NCI-H524 treated with DMSO at 0.1 percent for 48 hours (cell line): ENCODE measurements at regions not wholly inside any gene's neighbourhood (a gene's known extent, or its start where the extent isn't known, plus 50 kb on each side); places are given as distances from the start of the nearest gene placed in this dataset.

ENCODE experiments used
- DNase-seq: peaks from one replicate; lab custom pipeline; 2025; lab: John Stamatoyannopoulos, UW

- no peak for DNase-seq
These were observed 65.7 kb downstream of the TMEM18 start for GRCh38 chr2:611519-611918.

- no peak for DNase-seq
These were observed 66.7 kb downstream of the TMEM18 start for GRCh38 chr2:610491-610890.

- DNase-seq = no peak
These were observed 67.3 kb downstream of the TMEM18 start for GRCh38 chr2:609881-610280.

- no peak for DNase-seq
These were observed 67.8 kb downstream of the TMEM18 start for GRCh38 chr2:609449-609848.

- DNase-seq = no peak
These were observed 68.5 kb downstream of the TMEM18 start for GRCh38 chr2:608711-609110.

- no peak for DNase-seq
These were observed 68.9 kb downstream of the TMEM18 start for GRCh38 chr2:608297-608696.

- DNase-seq = no peak
These were observed 69.5 kb downstream of the TMEM18 start for GRCh38 chr2:607709-608108.

GRCh38 chr2:607172-607571 lies 70.0 kb downstream of the TMEM18 start:
- DNase-seq = no peak

- DNase-seq = no peak
These were observed 71.3 kb downstream of the TMEM18 start for GRCh38 chr2:605674-606608.

GRCh38 chr2:604854-605524 lies 72.2 kb downstream of the TMEM18 start:
- no peak for DNase-seq

- no peak for DNase-seq
These were observed 72.8 kb downstream of the TMEM18 start for GRCh38 chr2:604385-604784.

GRCh38 chr2:603869-604268 lies 73.3 kb downstream of the TMEM18 start:
- DNase-seq = no peak

- DNase-seq = no peak
These were observed 73.8 kb downstream of the TMEM18 start for GRCh38 chr2:603427-603826.

GRCh38 chr2:602571-603359 lies 74.4 kb downstream of the TMEM18 start:
- no peak for DNase-seq

GRCh38 chr2:601806-602455 lies 75.3 kb downstream of the TMEM18 start:
- no peak for DNase-seq

- DNase-seq = no peak
These were observed 75.9 kb downstream of the TMEM18 start for GRCh38 chr2:601387-601698.

- DNase-seq = no peak
These were observed 76.4 kb downstream of the TMEM18 start for GRCh38 chr2:600542-601386.

- DNase-seq = no peak
These were observed 77.6 kb downstream of the TMEM18 start for GRCh38 chr2:599601-600000.

GRCh38 chr2:598058-598802 lies 79.0 kb downstream of the TMEM18 start:
- DNase-seq = no peak

GRCh38 chr2:595831-596592 lies 81.2 kb downstream of the TMEM18 start:
- no peak for DNase-seq
